ENCODE measurements at regions not wholly inside any gene's neighbourhood (a gene's known extent, or its start where the extent isn't known, plus 50 kb on each side); places are given as distances from the start of the nearest gene placed in this dataset.

GRCh38 chr21:35906586-35906985, 153.7 kb downstream of the SETD4 start:
- no peaks in the 10 kb centered on the region for H3K36me3 ChIP-seq
- H3K4me1 ChIP-seq: peaks cover 0 to 35% (median 2%) of the 10 kb centered on the region in 4 donors
- DNase-seq (ENCODE audit: low spot score in 2 of 2): no peak
- no peak overlapping the region for H3K4me3 ChIP-seq
- no peaks in the 10 kb centered on the region for H3K27me3 ChIP-seq
- H3K9me3 ChIP-seq: no peaks in the 10 kb centered on the region
- TF ChIP-seq, protein P1, sequence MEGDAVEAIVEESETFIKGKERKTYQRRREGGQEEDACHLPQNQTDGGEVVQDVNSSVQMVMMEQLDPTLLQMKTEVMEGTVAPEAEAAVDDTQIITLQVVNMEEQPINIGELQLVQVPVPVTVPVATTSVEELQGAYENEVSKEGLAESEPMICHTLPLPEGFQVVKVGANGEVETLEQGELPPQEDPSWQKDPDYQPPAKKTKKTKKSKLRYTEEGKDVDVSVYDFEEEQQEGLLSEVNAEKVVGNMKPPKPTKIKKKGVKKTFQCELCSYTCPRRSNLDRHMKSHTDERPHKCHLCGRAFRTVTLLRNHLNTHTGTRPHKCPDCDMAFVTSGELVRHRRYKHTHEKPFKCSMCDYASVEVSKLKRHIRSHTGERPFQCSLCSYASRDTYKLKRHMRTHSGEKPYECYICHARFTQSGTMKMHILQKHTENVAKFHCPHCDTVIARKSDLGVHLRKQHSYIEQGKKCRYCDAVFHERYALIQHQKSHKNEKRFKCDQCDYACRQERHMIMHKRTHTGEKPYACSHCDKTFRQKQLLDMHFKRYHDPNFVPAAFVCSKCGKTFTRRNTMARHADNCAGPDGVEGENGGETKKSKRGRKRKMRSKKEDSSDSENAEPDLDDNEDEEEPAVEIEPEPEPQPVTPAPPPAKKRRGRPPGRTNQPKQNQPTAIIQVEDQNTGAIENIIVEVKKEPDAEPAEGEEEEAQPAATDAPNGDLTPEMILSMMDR (IDR thresholded peaks at IDR 0.05): no peak
- TF ChIP-seq EP300 (IDR thresholded peaks at IDR 0.05) (no peak), POLR2A (IDR thresholded peaks at IDR 0.05) (no peak)
- H3K27ac ChIP-seq: no peak overlapping the region

- H3K9me3 ChIP-seq: no peaks in the 10 kb centered on the region
- H3K4me1 ChIP-seq: peaks cover 0 to 36% (median 2%) of the 10 kb centered on the region in 4 donors
- no peaks in the 10 kb centered on the region for H3K36me3 ChIP-seq
- TF ChIP-seq EP300 (IDR thresholded peaks at IDR 0.05) (no peak), POLR2A (IDR thresholded peaks at IDR 0.05) (no peak)
- TF ChIP-seq, protein P1 (IDR thresholded peaks at IDR 0.05): peak in 2 of 5 experiments; percentile 8 to 28
- H3K27me3 ChIP-seq: no peaks in the 10 kb centered on the region
- WGBS, 2 donors: 71 to 72% methylated on average over 8 of the region's 8 CpGs
- DNase-seq (ENCODE audit: low spot score in 2 of 2): peak in 1 of 2 donors; percentile 35
- H3K4me3 ChIP-seq: peak overlapping the region in 1 of 4 donors; percentile 0
- H3K27ac ChIP-seq: peak overlapping the region in 3 of 4 donors; percentile 14 to 82 (median 75)
Observed at GRCh38 chr21:35905963-35906345, 154.4 kb downstream of the SETD4 start.

GRCh38 chr21:35905096-35905962, 155.0 kb downstream of the SETD4 start:
- TF ChIP-seq EP300 (IDR thresholded peaks at IDR 0.05): peak in 1 of 2 donors; percentile 28
- TF ChIP-seq, protein P1 (IDR thresholded peaks at IDR 0.05): no peak
- H3K27me3 ChIP-seq: no peaks in the 10 kb centered on the region
- peak overlapping the region in 3 of 4 donors; percentile 14 to 82 (median 75) for H3K27ac ChIP-seq
- H3K9me3 ChIP-seq: no peaks in the 10 kb centered on the region
- peak overlapping the region in 1 of 4 donors; percentile 0 for H3K4me3 ChIP-seq
- H3K36me3 ChIP-seq: no peaks in the 10 kb centered on the region
- H3K4me1 ChIP-seq: peaks cover 0 to 42% (median 2%) of the 10 kb centered on the region in 4 donors
- WGBS, 2 donors: 47 to 52% methylated on average over 11 of the region's 11 CpGs
- peak in 1 of 2 donors; percentile 32 for DNase-seq (ENCODE audit: low spot score in 2 of 2)

- no peaks in the 10 kb centered on the region for H3K36me3 ChIP-seq
Observed at GRCh38 chr21:35900539-35900938, 159.8 kb downstream of the SETD4 start.

GRCh38 chr21:35896060-35896459, 164.3 kb downstream of the SETD4 start:
- no peak overlapping the region for H3K4me3 ChIP-seq
- H3K36me3 ChIP-seq: no peaks in the 10 kb centered on the region
- H3K4me1 ChIP-seq: peaks cover 0 to 7% (median 0%) of the 10 kb centered on the region in 4 donors
- H3K9me3 ChIP-seq: no peaks in the 10 kb centered on the region
- DNase-seq (ENCODE audit: low spot score in 2 of 2): no peak
- WGBS, 2 donors: 89 to 90% methylated on average over 3 of the region's 3 CpGs
- TF ChIP-seq, protein P1 (IDR thresholded peaks at IDR 0.05): no peak
- TF ChIP-seq EP300 (IDR thresholded peaks at IDR 0.05) (no peak), POLR2A (IDR thresholded peaks at IDR 0.05) (no peak)
- no peak overlapping the region for H3K27ac ChIP-seq
- H3K27me3 ChIP-seq: no peaks in the 10 kb centered on the region

More at GRCh38 chr21:35900539-35900938, 159.8 kb downstream of the SETD4 start:
- no peak for TF ChIP-seq POLR2A (IDR thresholded peaks at IDR 0.05)
- Histone ChIP-seq H3K4me3 (no peak overlapping the region), H3K9me3 (no peaks in the 10 kb centered on the region), H3K27ac (no peak overlapping the region), H3K4me1 (peaks cover 0 to 20% (median 2%) of the 10 kb centered on the region in 4 donors), H3K27me3 (no peaks in the 10 kb centered on the region)
- DNase-seq (ENCODE audit: low spot score in 2 of 2): no peak
- 38 to 52% methylated on average over 4 of the region's 4 CpGs for WGBS, 2 donors

Data from tibial nerve (tissue), 4 donors.